22Rv1 (cell line): ENCODE measurements at regions not wholly inside any gene's neighbourhood (a gene's known extent, or its start where the extent isn't known, plus 50 kb on each side); places are given as distances from the start of the nearest gene placed in this dataset.

Experiments
- H3K27ac ChIP-seq: fragments of 450-650 bp; 2 replicates; pipeline ENCODE4 v1.5.1; 2017
- ZFX ChIP-seq: fragments of 450-650 bp; IDR thresholded peaks from 2 replicates; pipeline ENCODE4 v1.6.1; 2017; ENCODE audit warnings: antibody characterized with exemption, borderline replicate concordance
- TF ChIP-seq, protein P1 (sequence below): fragments of 450-650 bp; IDR thresholded peaks from 2 replicates; pipeline ENCODE4 v1.5.1; 2017; ENCODE audit warnings: mild to moderate bottlenecking

GRCh38 chr1:112779665-112780526 lies 64.8 kb upstream of the PPM1J start:
- H3K27ac ChIP-seq: no peak overlapping the region
- TF ChIP-seq, protein P1, sequence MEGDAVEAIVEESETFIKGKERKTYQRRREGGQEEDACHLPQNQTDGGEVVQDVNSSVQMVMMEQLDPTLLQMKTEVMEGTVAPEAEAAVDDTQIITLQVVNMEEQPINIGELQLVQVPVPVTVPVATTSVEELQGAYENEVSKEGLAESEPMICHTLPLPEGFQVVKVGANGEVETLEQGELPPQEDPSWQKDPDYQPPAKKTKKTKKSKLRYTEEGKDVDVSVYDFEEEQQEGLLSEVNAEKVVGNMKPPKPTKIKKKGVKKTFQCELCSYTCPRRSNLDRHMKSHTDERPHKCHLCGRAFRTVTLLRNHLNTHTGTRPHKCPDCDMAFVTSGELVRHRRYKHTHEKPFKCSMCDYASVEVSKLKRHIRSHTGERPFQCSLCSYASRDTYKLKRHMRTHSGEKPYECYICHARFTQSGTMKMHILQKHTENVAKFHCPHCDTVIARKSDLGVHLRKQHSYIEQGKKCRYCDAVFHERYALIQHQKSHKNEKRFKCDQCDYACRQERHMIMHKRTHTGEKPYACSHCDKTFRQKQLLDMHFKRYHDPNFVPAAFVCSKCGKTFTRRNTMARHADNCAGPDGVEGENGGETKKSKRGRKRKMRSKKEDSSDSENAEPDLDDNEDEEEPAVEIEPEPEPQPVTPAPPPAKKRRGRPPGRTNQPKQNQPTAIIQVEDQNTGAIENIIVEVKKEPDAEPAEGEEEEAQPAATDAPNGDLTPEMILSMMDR: no peak
- no peak for TF ChIP-seq ZFX

- no peak overlapping the region for H3K27ac ChIP-seq
- TF ChIP-seq, protein P1: no peak
- no peak for TF ChIP-seq ZFX
Measured at GRCh38 chr1:112778137-112778536, 63.0 kb upstream of the PPM1J start.

DNA sequence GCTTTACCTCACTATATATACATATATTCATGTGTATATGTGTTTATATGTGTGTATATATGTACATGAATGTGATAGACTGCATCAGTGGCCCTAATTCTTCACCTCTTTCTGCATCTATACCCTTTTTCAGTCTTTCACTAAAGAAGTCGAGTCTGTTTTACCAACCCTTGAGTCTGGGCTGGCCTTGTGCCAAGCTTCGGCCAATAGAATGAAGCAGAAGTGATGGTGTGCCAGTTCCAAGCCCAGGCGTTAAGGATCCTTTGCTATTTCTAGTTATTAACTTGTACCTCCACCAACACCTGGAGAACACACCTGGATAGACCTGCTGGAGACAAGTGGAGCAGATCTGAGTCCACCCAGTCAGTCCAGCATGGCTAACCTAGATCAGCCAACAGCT lies 61.6 kb upstream of the PPM1J start:
- TF ChIP-seq, protein P1: no peak
- TF ChIP-seq ZFX: no peak
- H3K27ac ChIP-seq: no peak overlapping the region

- no peak overlapping the region for H3K27ac ChIP-seq
- no peak for TF ChIP-seq ZFX
- TF ChIP-seq, protein P1: no peak
Measured at GRCh38 chr1:112772781-112773180, 57.6 kb upstream of the PPM1J start.

DNA sequence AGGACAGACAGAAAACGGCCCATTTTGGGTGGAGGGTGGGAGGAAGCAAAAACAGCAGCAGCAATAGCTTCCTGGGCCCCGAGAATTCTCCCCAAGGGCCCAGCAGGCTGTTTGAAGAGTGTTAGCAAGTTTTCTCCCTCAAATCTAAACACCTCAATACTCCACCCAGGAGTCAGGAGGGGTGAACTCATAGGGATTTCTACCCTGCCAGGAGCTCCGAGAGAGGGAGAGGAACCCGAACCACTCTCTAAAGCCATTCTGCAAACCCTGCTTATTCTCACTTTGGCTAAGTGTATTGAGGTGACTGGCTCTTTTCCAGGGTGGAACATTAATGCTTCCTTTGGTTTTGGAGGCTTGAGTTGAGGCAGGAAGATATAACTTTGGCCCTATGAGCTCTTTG lies 55.6 kb upstream of the PPM1J start:
- TF ChIP-seq, protein P1: no peak
- TF ChIP-seq ZFX: no peak
- H3K27ac ChIP-seq: no peak overlapping the region

DNA sequence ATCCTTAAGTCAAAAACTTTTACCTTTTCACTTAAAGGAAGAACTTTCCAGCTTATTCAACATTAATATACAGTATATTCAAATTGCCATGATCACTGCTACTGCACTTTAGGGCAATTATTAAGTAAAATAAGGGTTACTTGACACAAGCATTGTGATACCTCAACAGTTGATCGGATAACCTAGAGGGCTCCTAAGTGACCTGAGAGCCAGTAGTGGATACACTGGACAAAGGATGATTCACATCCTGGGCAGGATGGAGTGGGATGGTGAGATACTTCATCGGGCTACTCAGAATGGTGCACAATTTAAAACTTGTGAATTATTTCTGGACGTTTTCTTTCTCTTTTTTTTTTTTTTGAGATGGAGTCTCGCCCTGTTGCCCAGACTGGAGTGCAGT lies 54.5 kb upstream of the PPM1J start:
- no peak for TF ChIP-seq ZFX
- TF ChIP-seq, protein P1: no peak
- no peak overlapping the region for H3K27ac ChIP-seq

GRCh38 chr1:112767646-112768045 lies 52.5 kb upstream of the PPM1J start:
- TF ChIP-seq, protein P1: no peak
- no peak for TF ChIP-seq ZFX
- H3K27ac ChIP-seq: no peak overlapping the region
